ENCODE measurements at regions not wholly inside any gene's neighbourhood (a gene's known extent, or its start where the extent isn't known, plus 50 kb on each side); places are given as distances from the start of the nearest gene placed in this dataset.

DNA sequence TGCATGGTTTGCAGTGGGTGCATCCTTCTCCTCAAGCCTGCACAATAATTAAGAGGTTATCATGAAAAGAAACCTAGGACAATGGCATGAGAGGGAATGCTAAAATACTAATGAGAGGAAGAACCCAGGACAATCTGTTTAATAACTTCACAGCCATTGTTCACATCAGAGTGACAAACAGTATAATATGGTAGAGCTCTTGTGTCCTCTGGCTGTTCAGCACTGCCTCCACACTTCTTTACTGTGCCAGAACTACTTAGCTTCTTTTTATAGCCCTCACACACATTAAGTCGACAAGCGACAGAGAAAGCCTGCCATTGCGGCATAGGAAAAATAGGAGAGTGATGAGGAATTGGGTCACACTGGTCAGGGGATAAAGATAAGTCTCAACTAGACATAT is 65.0 kb upstream of the MEIS2 start:
- Histone ChIP-seq H3K9me3 (no peaks in the 10 kb centered on the region), H3K36me3 (no peaks in the 10 kb centered on the region), H3K27me3 (no peaks in the 10 kb centered on the region), H3K4me1 (no peaks in the 10 kb centered on the region), H3K27ac (no peak overlapping the region), H3K4me3 (no peak overlapping the region)
- DNase-seq (ENCODE audit: extremely low spot score in 2 of 2), result no peak
- intact Hi-C loops (cut with DNase I), result no loop called here
- TF ChIP-seq CTCF (IDR thresholded peaks at IDR 0.05) (no peak), POLR2AphosphoS5 (IDR thresholded peaks at IDR 0.05; ENCODE audit: insufficient read depth in 1 of 2, low read depth in 1 of 2) (no peak), POLR2A (IDR thresholded peaks at IDR 0.05) (no peak)

DNA sequence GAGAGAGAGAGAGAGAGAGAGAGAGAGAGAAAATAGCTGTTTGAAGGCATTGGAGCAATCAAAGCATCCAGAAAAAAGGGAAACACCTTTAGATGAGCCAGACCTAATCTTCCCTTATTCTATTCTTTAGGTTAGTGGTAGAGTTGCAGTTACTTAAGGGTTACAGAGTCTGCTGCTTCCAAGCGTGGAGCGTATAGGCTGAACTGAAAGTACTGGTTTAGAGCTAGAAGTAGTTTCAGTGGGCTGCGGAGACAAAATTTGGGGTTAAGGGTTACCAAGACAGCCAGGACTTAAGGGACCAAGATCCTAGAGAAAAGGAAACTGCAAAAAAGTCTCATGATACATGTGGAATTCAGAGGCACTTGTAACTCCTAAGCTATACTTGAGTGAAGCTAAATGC is 66.1 kb upstream of the MEIS2 start:
- no peak for DNase-seq (ENCODE audit: extremely low spot score in 2 of 2)
- Histone ChIP-seq H3K36me3 (no peaks in the 10 kb centered on the region), H3K9me3 (no peaks in the 10 kb centered on the region), H3K4me3 (no peak overlapping the region), H3K27ac (no peak overlapping the region), H3K27me3 (no peaks in the 10 kb centered on the region), H3K4me1 (no peaks in the 10 kb centered on the region)
- intact Hi-C loops (cut with DNase I), result no loop called here
- TF ChIP-seq CTCF (IDR thresholded peaks at IDR 0.05) (no peak), POLR2AphosphoS5 (IDR thresholded peaks at IDR 0.05; ENCODE audit: insufficient read depth in 1 of 2, low read depth in 1 of 2) (no peak), POLR2A (IDR thresholded peaks at IDR 0.05) (no peak)

GRCh38 chr15:37181339-37181738 is 81.0 kb upstream of the MEIS2 start:
- no peak overlapping the region for H3K4me3 ChIP-seq
- no peaks in the 10 kb centered on the region for H3K27me3 ChIP-seq
- no peak for DNase-seq (ENCODE audit: extremely low spot score in 2 of 2)
- no peaks in the 10 kb centered on the region for H3K4me1 ChIP-seq
- intact Hi-C loops (cut with DNase I), result no loop called here
- H3K27ac ChIP-seq, result no peak overlapping the region
- no peaks in the 10 kb centered on the region for H3K9me3 ChIP-seq
- TF ChIP-seq CTCF (IDR thresholded peaks at IDR 0.05), result no peak
- no peak for TF ChIP-seq POLR2A (IDR thresholded peaks at IDR 0.05)
- no peak for TF ChIP-seq POLR2AphosphoS5 (IDR thresholded peaks at IDR 0.05; ENCODE audit: insufficient read depth in 1 of 2, low read depth in 1 of 2)
- H3K36me3 ChIP-seq, result no peaks in the 10 kb centered on the region

- no peak for DNase-seq (ENCODE audit: extremely low spot score in 2 of 2)
- H3K27me3 ChIP-seq, result no peaks in the 10 kb centered on the region
- intact Hi-C loops (cut with DNase I), result no loop called here
- no peaks in the 10 kb centered on the region for H3K4me1 ChIP-seq
- no peak overlapping the region for H3K27ac ChIP-seq
- H3K4me3 ChIP-seq, result no peak overlapping the region
- H3K9me3 ChIP-seq, result no peaks in the 10 kb centered on the region
- H3K36me3 ChIP-seq, result no peaks in the 10 kb centered on the region
- no peak for TF ChIP-seq POLR2A (IDR thresholded peaks at IDR 0.05)
- TF ChIP-seq POLR2AphosphoS5 (IDR thresholded peaks at IDR 0.05; ENCODE audit: insufficient read depth in 1 of 2, low read depth in 1 of 2), result no peak
- no peak for TF ChIP-seq CTCF (IDR thresholded peaks at IDR 0.05)
Measured at GRCh38 chr15:37199545-37199944, 99.2 kb upstream of the MEIS2 start.

DNA sequence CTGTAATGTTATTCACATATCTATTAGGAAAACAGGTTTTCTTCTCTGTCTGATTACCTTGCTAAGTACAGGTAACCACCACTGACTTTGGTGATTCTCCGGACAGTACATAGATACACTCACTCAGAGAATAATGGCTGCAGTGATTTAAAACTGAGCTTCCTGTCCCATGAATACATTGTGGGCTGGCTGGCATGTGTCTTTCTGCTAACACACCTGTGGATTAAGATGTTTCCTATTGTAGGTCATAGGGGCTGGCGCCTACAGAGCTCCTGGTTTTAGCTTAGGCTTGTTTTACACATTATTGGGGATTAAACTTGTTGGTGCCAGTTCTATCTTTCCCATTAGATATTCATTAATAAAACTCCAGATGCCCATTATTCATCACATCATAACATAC is 102.7 kb upstream of the MEIS2 start:
- Histone ChIP-seq H3K27me3 (no peaks in the 10 kb centered on the region), H3K4me3 (no peak overlapping the region), H3K36me3 (no peaks in the 10 kb centered on the region), H3K4me1 (no peaks in the 10 kb centered on the region), H3K27ac (no peak overlapping the region), H3K9me3 (no peaks in the 10 kb centered on the region)
- intact Hi-C loops (cut with DNase I), result no loop called here
- TF ChIP-seq POLR2AphosphoS5 (IDR thresholded peaks at IDR 0.05; ENCODE audit: insufficient read depth in 1 of 2, low read depth in 1 of 2), result no peak
- TF ChIP-seq POLR2A (IDR thresholded peaks at IDR 0.05), result no peak
- no peak for DNase-seq (ENCODE audit: extremely low spot score in 2 of 2)

DNA sequence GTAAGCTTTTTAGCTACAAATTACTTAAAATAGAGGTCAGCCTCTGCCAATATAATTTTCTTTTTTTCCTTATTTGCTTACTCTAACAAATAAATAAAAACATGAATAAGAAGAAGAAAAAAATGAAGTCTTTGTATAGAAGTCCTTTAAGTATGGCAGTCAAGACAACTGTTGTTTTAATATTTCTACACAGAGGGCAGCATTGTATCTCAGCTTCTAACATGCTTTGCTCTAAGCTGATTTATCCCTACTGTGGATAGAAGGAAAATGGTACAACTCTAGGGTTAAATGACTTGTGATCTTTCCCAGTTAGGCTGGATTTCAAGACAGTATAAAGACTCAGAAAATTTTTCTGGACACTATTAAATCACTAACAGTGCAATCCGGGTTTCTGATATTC is 104.3 kb upstream of the MEIS2 start:
- no peaks in the 10 kb centered on the region for H3K27me3 ChIP-seq
- no peak for DNase-seq (ENCODE audit: extremely low spot score in 2 of 2)
- TF ChIP-seq POLR2A (IDR thresholded peaks at IDR 0.05), result no peak
- no peak for TF ChIP-seq CTCF (IDR thresholded peaks at IDR 0.05)
- no peak for TF ChIP-seq POLR2AphosphoS5 (IDR thresholded peaks at IDR 0.05; ENCODE audit: insufficient read depth in 1 of 2, low read depth in 1 of 2)
- no peaks in the 10 kb centered on the region for H3K36me3 ChIP-seq
- no peak overlapping the region for H3K4me3 ChIP-seq
- H3K27ac ChIP-seq, result no peak overlapping the region
- intact Hi-C loops (cut with DNase I), result no loop called here
- no peaks in the 10 kb centered on the region for H3K4me1 ChIP-seq
- H3K9me3 ChIP-seq, result no peaks in the 10 kb centered on the region

Measured in vagina (tissue), 2 donors.